GM10266 (cell line): ENCODE measurements at regions not wholly inside any gene's neighbourhood (a gene's known extent, or its start where the extent isn't known, plus 50 kb on each side); places are given as distances from the start of the nearest gene placed in this dataset.
A peak's percentile ranks its signal among the peaks of the same experiment; 100 is the strongest.

Experiments
- DNase-seq: peaks from one replicate; pipeline ENCODE4 v3.0.0; 2012; ENCODE audit errors: extremely low spot score
- CTCF ChIP-seq: IDR thresholded peaks from 2 replicates; pipeline ENCODE4 v1.5.1; 2012; ENCODE audit warnings: mild to moderate bottlenecking, low read depth; ENCODE audit not compliant: control insufficient read depth, insufficient read depth; ENCODE audit errors: missing control alignments

GRCh38 chr6:4017834-4018170 lies 61.1 kb downstream of the FAM217A start:
- TF ChIP-seq CTCF = no peak
- DNase-seq = peak; percentile 24

GRCh38 chr6:4018171-4018923 lies 60.6 kb downstream of the FAM217A start:
- TF ChIP-seq CTCF = peak; percentile 2
- peak; percentile 88 for DNase-seq
